Kidney glomerular epithelial cell (primary cell): ENCODE measurements at regions not wholly inside any gene's neighbourhood (a gene's known extent, or its start where the extent isn't known, plus 50 kb on each side); places are given as distances from the start of the nearest gene placed in this dataset.

Source experiments
- DNase-seq: peaks from one replicate; lab custom pipeline; 2025; lab: John Stamatoyannopoulos, UW

- DNase-seq = no peak
Measured at GRCh38 chr5:3542769-3543168, 52.9 kb upstream of the IRX1 start.

GRCh38 chr5:3542158-3542557 lies 53.5 kb upstream of the IRX1 start:
- DNase-seq = no peak

GRCh38 chr5:3538886-3539285 lies 56.7 kb upstream of the IRX1 start:
- no peak for DNase-seq

- no peak for DNase-seq
Measured at GRCh38 chr5:3537942-3538341, 57.7 kb upstream of the IRX1 start.

GRCh38 chr5:3535414-3536211 lies 60.0 kb upstream of the IRX1 start:
- no peak for DNase-seq

- DNase-seq = no peak
Measured at GRCh38 chr5:3534997-3535396, 60.6 kb upstream of the IRX1 start.

- DNase-seq = no peak
Measured at GRCh38 chr5:3531320-3531986, 64.2 kb upstream of the IRX1 start.

- no peak for DNase-seq
Measured at GRCh38 chr5:3530251-3530650, 65.4 kb upstream of the IRX1 start.

GRCh38 chr5:3526551-3527185 lies 69.0 kb upstream of the IRX1 start:
- DNase-seq = no peak

GRCh38 chr5:3522491-3522890 lies 73.1 kb upstream of the IRX1 start:
- no peak for DNase-seq

GRCh38 chr5:3518576-3518975 lies 77.1 kb upstream of the IRX1 start:
- DNase-seq = no peak

- no peak for DNase-seq
Measured at GRCh38 chr5:3518051-3518450, 77.6 kb upstream of the IRX1 start.

- DNase-seq = no peak
Measured at GRCh38 chr5:3517348-3517747, 78.3 kb upstream of the IRX1 start.

- no peak for DNase-seq
Measured at GRCh38 chr5:3512361-3513095, 83.1 kb upstream of the IRX1 start.

GRCh38 chr5:3511934-3512333 lies 83.7 kb upstream of the IRX1 start:
- DNase-seq = no peak

GRCh38 chr5:3511519-3511918 lies 84.1 kb upstream of the IRX1 start:
- DNase-seq = no peak

- no peak for DNase-seq
Measured at GRCh38 chr5:3510642-3511417, 84.8 kb upstream of the IRX1 start.

GRCh38 chr5:3509290-3509689 lies 86.3 kb upstream of the IRX1 start:
- no peak for DNase-seq

- DNase-seq = no peak
Measured at GRCh38 chr5:3508395-3508794, 87.2 kb upstream of the IRX1 start.

- no peak for DNase-seq
Measured at GRCh38 chr5:3490957-3491507, 104.6 kb upstream of the IRX1 start.

GRCh38 chr5:3489239-3489843 lies 106.3 kb upstream of the IRX1 start:
- DNase-seq = no peak
